GM04504 (cell line): ENCODE measurements at regions not wholly inside any gene's neighbourhood (a gene's known extent, or its start where the extent isn't known, plus 50 kb on each side); places are given as distances from the start of the nearest gene placed in this dataset.
"Not testable (repeated sequence)": the region's sequence is repeated elsewhere in the genome, so short reads cannot be mapped to it uniquely, and the experiment has no call there.

ENCODE experiments used
- DNase-seq: peaks from one replicate; pipeline ENCODE4 v3.0.0-alpha.2; 2012; ENCODE audit warnings: low read depth

DNA sequence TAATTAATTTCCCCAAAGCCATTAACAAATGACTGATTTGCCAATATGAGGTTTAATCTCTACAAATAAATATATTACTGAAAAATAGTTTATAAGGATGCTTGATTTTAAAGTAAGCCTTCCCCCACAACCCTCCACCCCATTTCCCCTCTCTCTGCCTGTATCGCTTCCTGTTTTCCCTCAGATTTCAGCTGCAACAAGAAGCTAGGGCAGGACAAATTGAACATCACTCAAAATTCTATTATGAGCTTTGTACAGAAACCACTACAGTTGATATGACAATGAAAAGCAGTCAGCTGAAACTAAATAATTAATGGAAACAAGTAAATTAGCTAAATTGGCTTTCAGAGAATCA, 109.0 kb upstream of the SP4 start:
- DNase-seq, result no peak

GRCh38 chr7:21326241-21326640, 101.6 kb upstream of the SP4 start:
- no peak for DNase-seq

GRCh38 chr7:21326921-21327320, 101.0 kb upstream of the SP4 start:
- DNase-seq, result no peak

DNA sequence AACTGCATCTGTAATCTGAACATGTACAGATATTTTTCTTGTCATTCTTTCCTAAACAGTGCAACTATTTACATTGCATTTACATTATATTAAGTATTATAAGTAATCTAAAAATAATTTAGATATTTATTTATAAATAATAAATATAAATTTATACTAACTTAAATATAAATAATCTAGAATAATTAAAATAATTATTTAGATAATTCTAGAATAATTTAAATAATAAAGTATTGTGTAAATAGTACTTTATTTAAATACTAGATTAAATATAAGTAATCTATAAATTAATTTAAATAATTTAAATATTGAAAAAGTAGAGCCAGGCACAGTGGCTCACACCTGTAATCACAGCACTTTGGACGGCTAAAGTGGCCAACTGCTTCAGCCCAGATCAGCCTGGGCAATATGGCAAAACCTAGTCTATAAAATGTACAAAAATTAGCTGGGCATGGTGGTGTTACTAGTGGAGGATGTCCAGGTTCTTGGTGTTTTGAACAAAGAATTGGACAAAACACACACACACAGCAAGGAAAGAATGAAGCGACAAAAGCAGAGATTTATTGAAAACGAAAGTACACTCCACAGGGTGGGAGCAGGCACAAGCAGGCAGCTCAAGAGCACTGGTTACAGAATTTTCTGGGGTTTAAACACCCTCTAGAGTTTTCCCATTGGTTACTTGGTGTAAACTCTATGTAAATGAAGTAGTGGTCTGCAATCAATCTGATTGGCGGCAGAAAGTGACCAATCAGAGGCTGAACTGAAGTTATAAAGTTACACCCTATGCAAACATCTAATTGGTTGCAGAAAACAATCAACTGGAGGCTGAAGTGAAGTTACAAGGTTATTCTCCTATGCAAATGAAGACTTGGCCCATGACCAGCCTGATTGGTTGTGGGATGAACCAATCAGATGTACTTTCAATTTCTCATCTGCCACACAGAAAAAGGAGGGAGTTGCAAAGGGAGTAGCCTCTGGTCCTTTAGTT, 100.2 kb upstream of the SP4 start:
- no peak for DNase-seq

- DNase-seq, result no peak
Measured at GRCh38 chr7:21330462-21331178, 97.3 kb upstream of the SP4 start.

DNA sequence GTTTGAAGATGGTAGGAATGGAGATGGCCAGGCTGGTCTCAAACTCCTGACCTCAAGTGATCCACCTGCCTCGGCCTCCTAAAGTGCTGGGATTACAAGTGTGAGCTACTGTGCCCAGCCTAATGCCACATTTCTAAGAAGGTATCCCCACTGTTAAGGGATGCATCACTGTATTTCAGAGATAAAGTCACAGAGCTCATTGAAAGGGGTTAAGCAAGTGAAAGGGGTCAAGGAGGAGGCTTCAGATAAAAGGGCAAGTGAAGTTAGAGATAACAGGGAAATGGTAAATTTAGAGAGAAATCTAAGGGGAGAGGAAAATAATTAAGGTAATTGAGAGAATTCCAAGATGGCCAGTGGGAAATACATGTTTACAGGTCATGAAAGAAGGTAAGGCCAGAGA, 93.0 kb upstream of the SP4 start:
- no peak for DNase-seq

DNA sequence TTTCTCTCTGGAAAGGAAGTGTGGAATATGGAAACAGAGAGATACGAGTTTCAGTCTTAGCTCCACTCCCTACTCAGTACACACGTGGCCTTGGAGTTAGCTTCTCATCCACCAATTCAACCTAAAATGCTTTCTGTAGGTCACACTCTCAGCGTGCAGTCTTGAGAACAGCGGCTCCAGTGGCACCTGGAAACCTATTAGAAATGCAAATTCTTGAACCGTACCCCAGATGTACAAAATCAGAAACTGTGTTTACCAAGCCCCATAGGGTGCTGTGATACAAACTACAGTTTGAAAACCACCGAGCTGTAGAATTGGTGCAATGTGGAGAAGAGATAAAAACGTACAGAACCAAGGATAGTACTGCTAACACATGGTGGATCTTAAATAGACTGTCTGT, 91.1 kb upstream of the SP4 start:
- DNase-seq, result no peak

- DNase-seq, result no peak
Measured at GRCh38 chr7:21338728-21339164, 89.1 kb upstream of the SP4 start.

DNA sequence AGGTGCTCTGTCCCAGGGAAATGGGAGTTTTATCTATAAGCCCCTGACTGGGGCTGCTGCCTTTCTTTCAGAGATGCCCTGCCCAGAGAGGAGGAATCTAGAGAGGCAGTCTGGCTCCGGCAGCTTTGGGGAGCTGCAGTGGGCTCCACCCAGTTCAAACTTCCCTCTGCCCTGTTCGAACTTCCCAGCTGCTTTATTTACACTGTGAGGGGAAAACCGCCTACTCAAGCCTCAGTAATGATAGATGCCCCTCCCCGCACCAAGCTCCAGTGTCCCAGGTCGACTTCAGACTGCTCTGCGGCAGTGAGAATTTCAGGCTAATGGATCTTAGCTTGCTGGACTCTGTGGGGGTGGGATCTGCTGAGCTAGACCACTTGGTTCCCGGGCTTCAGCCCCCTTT, 83.0 kb upstream of the SP4 start:
- DNase-seq, result not testable (repeated sequence)

GRCh38 chr7:21345361-21345760, 82.5 kb upstream of the SP4 start:
- DNase-seq, result no peak

GRCh38 chr7:21346297-21346696, 81.6 kb upstream of the SP4 start:
- DNase-seq, result no peak

- DNase-seq, result no peak
Measured at GRCh38 chr7:21352540-21353387, 75.1 kb upstream of the SP4 start.

- DNase-seq, result no peak
Measured at GRCh38 chr7:21353388-21353780, 74.5 kb upstream of the SP4 start.

DNA sequence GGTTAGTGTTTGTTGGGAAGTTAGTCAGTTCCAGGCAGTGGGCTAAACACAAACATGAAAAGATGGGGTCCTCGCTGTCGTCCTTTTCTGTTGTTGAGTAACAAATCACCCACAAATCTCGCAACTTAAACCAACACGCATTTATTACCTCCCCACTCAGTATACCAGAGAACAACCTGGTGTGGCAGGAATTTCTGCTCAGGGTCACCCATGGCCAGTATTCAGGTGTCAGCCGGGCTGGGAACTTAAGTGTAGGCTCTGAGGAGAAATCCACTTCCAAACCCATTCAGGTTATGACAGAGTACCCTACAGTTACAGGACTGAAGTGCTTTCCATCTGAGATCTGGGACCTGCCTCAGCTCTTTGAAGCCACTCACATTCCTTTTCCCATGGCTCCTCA, 73.6 kb upstream of the SP4 start:
- no peak for DNase-seq

GRCh38 chr7:21355406-21355874, 72.4 kb upstream of the SP4 start:
- DNase-seq, result no peak

GRCh38 chr7:21356616-21357015, 71.3 kb upstream of the SP4 start:
- DNase-seq, result no peak

DNA sequence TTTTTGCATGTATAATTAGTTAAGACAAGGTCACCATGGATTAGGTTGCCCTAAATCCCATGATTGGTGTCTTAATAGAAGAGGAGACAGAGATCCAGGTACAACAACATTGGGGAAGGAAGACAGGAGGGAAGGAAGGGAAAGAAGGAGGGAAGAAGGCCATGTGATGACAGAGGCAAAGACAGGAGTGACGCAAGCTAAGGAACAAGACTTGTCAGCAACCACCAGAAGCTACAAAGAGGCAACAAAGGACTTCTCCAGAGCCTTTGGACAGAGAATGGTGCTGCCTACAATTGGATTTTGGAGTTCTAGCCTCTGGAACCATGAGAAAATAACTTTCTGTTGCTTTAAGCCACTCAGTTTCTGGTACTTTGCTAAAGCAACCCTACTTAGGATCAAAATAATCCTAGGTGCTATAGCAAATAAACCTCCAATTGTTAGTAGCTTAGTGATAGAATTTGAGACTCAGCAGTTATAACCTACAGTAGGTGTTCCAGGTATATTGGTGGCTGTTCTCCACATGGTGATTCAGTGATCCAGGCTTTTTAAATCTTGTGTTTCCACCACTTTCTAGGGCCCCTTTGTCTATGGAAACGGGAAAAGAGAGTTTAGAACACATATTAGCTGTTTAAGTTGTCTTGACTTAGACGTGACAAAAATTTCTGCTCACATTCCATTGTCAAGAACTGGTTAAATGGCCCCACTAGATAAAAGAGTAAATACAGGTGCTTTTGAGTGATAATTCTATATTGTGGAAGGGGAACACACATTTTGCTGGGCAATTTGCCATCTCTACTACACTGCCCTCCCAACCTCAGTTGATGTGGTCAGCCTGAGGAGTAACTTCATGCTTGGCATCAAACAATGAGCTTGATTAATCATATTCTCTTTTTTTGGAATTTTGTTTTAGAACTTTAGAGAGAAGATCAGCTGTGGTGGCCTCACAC, 70.5 kb upstream of the SP4 start:
- DNase-seq, result no peak

DNA sequence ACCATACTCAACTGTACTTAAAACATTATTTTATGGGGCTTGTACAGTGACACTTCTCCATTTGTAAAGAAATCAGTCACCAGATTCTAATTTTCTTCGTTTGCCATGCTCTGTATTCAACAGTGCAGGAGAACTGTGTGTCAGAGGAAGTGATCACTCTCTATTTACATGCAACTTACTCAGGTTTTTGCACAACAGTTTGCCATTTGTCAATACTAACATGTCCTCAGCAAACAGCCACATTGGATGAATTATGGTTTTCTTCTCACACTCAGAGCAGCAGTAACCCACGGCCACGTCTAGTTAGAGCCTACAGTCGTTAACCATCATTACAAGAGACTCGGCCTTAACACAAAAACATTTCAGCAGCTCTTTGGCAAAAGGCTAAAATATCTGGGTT, 69.2 kb upstream of the SP4 start:
- no peak for DNase-seq

DNA sequence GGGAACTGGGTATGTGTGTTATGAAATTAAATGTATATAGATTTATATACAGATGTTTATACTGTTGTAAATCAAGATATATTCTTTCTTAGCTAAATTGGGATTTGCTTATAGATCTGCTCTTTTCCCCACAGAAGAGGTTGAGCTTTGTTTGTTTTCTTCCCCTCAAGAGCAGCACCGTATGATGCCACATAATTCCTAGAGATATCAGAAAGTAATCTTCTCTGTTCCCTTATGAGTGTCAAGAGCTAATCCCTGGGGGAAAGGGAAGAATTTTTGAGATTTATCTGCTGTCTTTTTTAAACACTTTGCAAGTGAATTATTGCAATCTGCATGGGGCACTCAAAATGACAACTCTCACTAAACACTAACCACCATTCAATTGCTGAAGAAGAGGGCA, 68.7 kb upstream of the SP4 start:
- no peak for DNase-seq

DNA sequence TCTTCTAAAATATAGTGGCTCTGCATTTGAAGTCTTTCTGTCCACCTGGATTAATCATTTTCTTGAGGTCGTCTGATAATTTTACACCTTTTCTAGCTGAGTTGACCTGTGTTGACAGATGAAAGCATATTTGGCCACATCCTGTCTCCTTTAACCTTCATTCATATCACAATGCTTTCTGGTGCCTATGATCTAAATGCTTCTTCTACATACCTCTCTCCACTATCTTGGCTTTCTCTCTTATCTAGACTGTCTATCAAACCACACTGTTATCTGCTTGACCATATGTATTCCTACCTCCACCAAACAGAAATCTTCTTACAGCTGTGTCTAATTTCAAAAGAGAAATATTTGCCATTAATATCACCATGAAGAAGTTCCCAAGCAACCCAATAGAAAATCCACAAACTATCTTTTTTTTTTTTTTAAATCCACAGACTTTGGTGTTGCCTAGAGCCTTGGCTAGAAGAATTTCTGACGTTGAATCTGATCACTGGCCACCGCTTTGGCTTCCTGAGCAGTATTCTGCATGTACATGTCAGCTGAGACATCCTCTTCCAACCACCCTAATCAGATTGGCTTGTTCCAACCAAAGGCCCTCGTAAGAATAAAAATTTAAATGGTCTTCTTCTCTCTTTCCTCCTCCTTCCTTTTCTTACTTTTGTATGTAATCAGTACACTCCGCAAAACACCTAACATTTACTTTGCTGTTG, 66.3 kb upstream of the SP4 start:
- no peak for DNase-seq
